ENCODE measurements at regions not wholly inside any gene's neighbourhood (a gene's known extent, or its start where the extent isn't known, plus 50 kb on each side); places are given as distances from the start of the nearest gene placed in this dataset.

GRCh38 chr4:138555584-138555983, 313.4 kb upstream of the SLC7A11 start:
- no peak overlapping the region for H3K4me3 ChIP-seq (ENCODE audit: low read depth, low read length)
- CTCF ChIA-PET, result interaction anchor here (1.1 to 1.6 kb wide), 2 partner anchors 18 to 123 kb away, joined by 3 to 4 read pairs; no protein-coding TSS in a partner anchor
- peak; percentile 4 for TF ChIP-seq CTCF (IDR thresholded peaks at IDR 0.05; ENCODE audit: insufficient read depth, low read length, missing control alignments)
- DNase-seq (ENCODE audit: low read depth, low spot score), result no peak
- POLR2A ChIA-PET, result no interaction called here

GRCh38 chr4:138555108-138555507, 313.0 kb upstream of the SLC7A11 start:
- POLR2A ChIA-PET, result no interaction called here
- H3K4me3 ChIP-seq (ENCODE audit: low read depth, low read length), result no peak overlapping the region
- CTCF ChIA-PET, result interaction anchor here (1.1 kb wide), 1 partner anchor 18 kb away, joined by 4 read pairs; no protein-coding TSS in a partner anchor
- DNase-seq (ENCODE audit: low read depth, low spot score), result no peak
- TF ChIP-seq CTCF (IDR thresholded peaks at IDR 0.05; ENCODE audit: insufficient read depth, low read length, missing control alignments), result no peak

GRCh38 chr4:138553001-138553845, 311.1 kb upstream of the SLC7A11 start:
- no peak overlapping the region for H3K4me3 ChIP-seq (ENCODE audit: low read depth, low read length)
- DNase-seq (ENCODE audit: low read depth, low spot score), result no peak
- CTCF ChIA-PET, result no interaction called here
- POLR2A ChIA-PET, result no interaction called here
- no peak for TF ChIP-seq CTCF (IDR thresholded peaks at IDR 0.05; ENCODE audit: insufficient read depth, low read length, missing control alignments)

- ChIA-PET CTCF (no interaction called here), POLR2A (no interaction called here)
- no peak for TF ChIP-seq CTCF (IDR thresholded peaks at IDR 0.05; ENCODE audit: insufficient read depth, low read length, missing control alignments)
These were observed 300.1 kb upstream of the SLC7A11 start for GRCh38 chr4:138542191-138542776.

GRCh38 chr4:138540056-138540800, 298.1 kb upstream of the SLC7A11 start:
- TF ChIP-seq CTCF (IDR thresholded peaks at IDR 0.05; ENCODE audit: insufficient read depth, low read length, missing control alignments), result no peak
- H3K4me3 ChIP-seq (ENCODE audit: low read depth, low read length), result no peak overlapping the region
- DNase-seq (ENCODE audit: low read depth, low spot score), result peak; percentile 4
- POLR2A ChIA-PET, result no interaction called here
- CTCF ChIA-PET, result no interaction called here

More at GRCh38 chr4:138542191-138542776, 300.1 kb upstream of the SLC7A11 start:
- no peak for DNase-seq (ENCODE audit: low read depth, low spot score)
- H3K4me3 ChIP-seq (ENCODE audit: low read depth, low read length), result no peak overlapping the region

GRCh38 chr4:138538743-138539142, 296.6 kb upstream of the SLC7A11 start:
- CTCF ChIA-PET, result no interaction called here
- DNase-seq (ENCODE audit: low read depth, low spot score), result no peak
- POLR2A ChIA-PET, result no interaction called here
- H3K4me3 ChIP-seq (ENCODE audit: low read depth, low read length), result no peak overlapping the region
- no peak for TF ChIP-seq CTCF (IDR thresholded peaks at IDR 0.05; ENCODE audit: insufficient read depth, low read length, missing control alignments)

All from AG04449 (cell line).